Fibroblast of mammary gland (primary cell): ENCODE measurements at regions not wholly inside any gene's neighbourhood (a gene's known extent, or its start where the extent isn't known, plus 50 kb on each side); places are given as distances from the start of the nearest gene placed in this dataset.

Experiments used
- DNase-seq: peaks from one replicate; pipeline ENCODE4 v3.0.0-alpha.2; 2010; ENCODE audit warnings: low read depth
- H3K4me3 ChIP-seq: 2 replicates; pipeline ENCODE4 v1.5.1; 2011; ENCODE audit warnings: low read depth, mild to moderate bottlenecking, low read length, moderate library complexity; ENCODE audit not compliant: control insufficient read depth
- CTCF ChIP-seq: conservative IDR thresholded peaks from 2 replicates; pipeline ENCODE4 v1.5.1; 2011; ENCODE audit warnings: low read depth, low read length, inconsistent platforms; ENCODE audit not compliant: control insufficient read depth, insufficient read depth

DNA sequence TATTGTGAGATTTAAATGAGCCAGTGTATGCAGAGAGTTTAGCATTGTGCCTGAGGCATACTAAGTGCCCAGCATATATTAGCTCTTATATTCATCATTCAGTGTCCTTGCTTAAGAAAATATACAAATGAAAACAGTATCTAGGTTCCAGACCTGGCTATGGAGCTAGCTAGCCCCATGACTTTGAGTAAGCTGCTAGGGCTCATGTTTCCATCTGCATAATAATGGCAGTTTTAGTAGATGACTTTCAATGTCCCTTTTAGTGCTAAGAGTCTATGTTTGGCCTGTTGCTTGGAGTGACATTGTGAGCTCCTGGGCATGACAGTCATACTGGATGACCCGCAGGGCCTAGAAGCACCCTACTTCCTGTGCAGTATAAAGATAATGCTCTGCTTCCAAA is 435.3 kb downstream of the ZIC3 start:
- no peak overlapping the region for H3K4me3 ChIP-seq
- TF ChIP-seq CTCF = no peak
- DNase-seq = no peak

DNA sequence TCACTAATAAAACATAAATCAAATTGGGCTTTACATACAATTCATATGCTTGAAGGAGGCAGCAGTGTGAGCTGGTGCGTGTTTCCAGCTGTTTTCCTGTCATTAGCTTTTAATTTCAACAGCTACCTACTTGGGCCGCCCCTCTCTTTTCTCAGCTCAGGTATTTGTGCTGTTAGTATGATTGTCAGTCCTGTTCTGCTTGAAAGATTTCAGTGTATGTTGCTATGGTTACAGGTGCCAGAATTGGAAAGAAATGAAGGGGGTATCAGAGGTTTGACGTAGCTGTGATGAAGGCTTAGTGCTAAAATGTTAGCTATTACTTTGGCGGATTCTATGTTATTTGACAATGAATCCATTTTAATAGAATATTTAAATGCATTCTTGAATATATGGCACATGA is 440.3 kb downstream of the ZIC3 start:
- TF ChIP-seq CTCF = no peak

DNA sequence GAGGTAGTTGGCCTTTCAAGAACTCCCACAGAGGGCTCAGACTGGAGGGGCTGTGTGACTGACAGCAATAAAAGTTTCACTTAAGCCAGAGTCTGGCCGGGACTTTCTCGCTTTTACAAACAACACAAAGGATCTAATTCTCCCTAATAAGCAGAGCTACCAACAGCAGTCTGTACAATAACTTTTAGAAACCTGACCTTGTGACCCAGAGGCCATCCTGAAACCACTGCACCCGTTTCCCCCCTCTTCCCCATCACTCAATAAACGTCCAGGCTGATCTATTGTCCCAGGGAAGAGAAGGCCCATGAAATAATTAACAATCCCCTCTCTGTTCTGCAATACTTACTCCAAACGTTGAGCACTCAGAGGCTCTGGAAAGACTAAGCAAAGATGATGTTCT is 442.4 kb downstream of the ZIC3 start:
- TF ChIP-seq CTCF = no peak
- no peak overlapping the region for H3K4me3 ChIP-seq
- no peak for DNase-seq

More for the DNA sequence above, 440.3 kb downstream of the ZIC3 start:
- no peak for DNase-seq
- no peak overlapping the region for H3K4me3 ChIP-seq

- no peak for TF ChIP-seq CTCF
- DNase-seq = no peak
- no peak overlapping the region for H3K4me3 ChIP-seq
Observed at GRCh38 chrX:138011468-138011867, 445.5 kb downstream of the ZIC3 start.

- H3K4me3 ChIP-seq = no peak overlapping the region
- DNase-seq = no peak
- TF ChIP-seq CTCF = no peak
Observed at GRCh38 chrX:138014577-138014976, 448.6 kb downstream of the ZIC3 start.

GRCh38 chrX:138018145-138018799 is 452.3 kb downstream of the ZIC3 start:
- TF ChIP-seq CTCF = no peak
- H3K4me3 ChIP-seq = no peak overlapping the region
- no peak for DNase-seq

GRCh38 chrX:138020941-138021340 is 455.0 kb downstream of the ZIC3 start:
- no peak for TF ChIP-seq CTCF
- DNase-seq = no peak
- no peak overlapping the region for H3K4me3 ChIP-seq
